ENCODE measurements at regions not wholly inside any gene's neighbourhood (a gene's known extent, or its start where the extent isn't known, plus 50 kb on each side); places are given as distances from the start of the nearest gene placed in this dataset.

DNA sequence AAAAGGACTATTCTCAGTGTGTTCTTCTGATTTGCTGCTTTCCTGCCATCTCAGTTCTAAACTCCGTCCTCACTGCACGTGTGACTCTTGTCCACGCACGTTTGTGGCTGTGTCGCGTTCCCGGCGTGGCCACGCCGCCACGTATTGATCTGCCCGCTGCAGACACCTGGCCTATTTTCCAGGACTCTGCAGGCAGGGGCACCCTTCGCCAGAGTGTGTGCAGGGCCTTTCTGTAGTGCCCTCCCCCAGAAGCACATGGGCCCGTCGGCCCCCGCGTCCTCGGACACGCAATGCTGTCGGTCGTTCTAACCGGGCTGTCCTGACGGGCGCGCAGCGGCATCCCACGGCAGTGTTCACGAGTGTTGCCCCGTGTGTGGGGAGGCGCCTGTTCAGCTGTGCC lies 87.6 kb downstream of the YTHDF1 start:
- POLR2A ChIA-PET: no interaction called here
- H4K20me1 ChIP-seq (ENCODE audit: control insufficient read depth, insufficient read depth, low read length, poor library complexity, severe bottlenecking): no peaks in the 10 kb centered on the region
- Mint-ChIP-seq H3K4me1 (no peaks in the 10 kb centered on the region), H3K4me3 (no peak overlapping the region), H3K9me3 (ENCODE audit: insufficient read depth) (no peaks in the 10 kb centered on the region), H3K27ac (no peak overlapping the region), H3K27me3 (peaks cover 16% of the 10 kb centered on the region)
- H3K4me3 ChIP-seq (ENCODE audit: control extremely low read depth in 1 of 5, extremely low read depth in 1 of 5, insufficient read depth in 1 of 5, low read depth in 2 of 5, low read length in 4 of 5): no peak overlapping the region
- H3K4me1 ChIP-seq (ENCODE audit: control insufficient read depth in 2 of 2, insufficient read depth in 2 of 2, low read length in 2 of 2): no peaks in the 10 kb centered on the region
- H3K9me3 ChIP-seq (ENCODE audit: control extremely low read depth in 1 of 3, control insufficient read depth in 2 of 3, insufficient read depth in 1 of 3, low read length in 2 of 3): peaks cover 0 to 4% (median 0%) of the 10 kb centered on the region in 3 donors
- H3K9ac ChIP-seq (ENCODE audit: low read length): no peak overlapping the region
- ATAC-seq (ENCODE audit: low read depth) (no peak), DNase-seq (no peak)
- 97% methylated on average over 30 of the region's 30 CpGs for WGBS (ENCODE audit: insufficient coverage)
- no peak overlapping the region for H3K4me2 ChIP-seq (replicated peaks; ENCODE audit: low read depth, low read length, poor library complexity, severe bottlenecking)
- no peak for TF ChIP-seq EZH2 (IDR thresholded peaks at IDR 0.05; ENCODE audit: borderline replicate concordance, insufficient read depth, low read depth, low read length, poor library complexity, severe bottlenecking)
- TF ChIP-seq, protein P1, sequence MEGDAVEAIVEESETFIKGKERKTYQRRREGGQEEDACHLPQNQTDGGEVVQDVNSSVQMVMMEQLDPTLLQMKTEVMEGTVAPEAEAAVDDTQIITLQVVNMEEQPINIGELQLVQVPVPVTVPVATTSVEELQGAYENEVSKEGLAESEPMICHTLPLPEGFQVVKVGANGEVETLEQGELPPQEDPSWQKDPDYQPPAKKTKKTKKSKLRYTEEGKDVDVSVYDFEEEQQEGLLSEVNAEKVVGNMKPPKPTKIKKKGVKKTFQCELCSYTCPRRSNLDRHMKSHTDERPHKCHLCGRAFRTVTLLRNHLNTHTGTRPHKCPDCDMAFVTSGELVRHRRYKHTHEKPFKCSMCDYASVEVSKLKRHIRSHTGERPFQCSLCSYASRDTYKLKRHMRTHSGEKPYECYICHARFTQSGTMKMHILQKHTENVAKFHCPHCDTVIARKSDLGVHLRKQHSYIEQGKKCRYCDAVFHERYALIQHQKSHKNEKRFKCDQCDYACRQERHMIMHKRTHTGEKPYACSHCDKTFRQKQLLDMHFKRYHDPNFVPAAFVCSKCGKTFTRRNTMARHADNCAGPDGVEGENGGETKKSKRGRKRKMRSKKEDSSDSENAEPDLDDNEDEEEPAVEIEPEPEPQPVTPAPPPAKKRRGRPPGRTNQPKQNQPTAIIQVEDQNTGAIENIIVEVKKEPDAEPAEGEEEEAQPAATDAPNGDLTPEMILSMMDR (IDR thresholded peaks at IDR 0.05): no peak
- intact Hi-C loops (cut with micrococcal nuclease): no loop called here
- CTCF ChIA-PET: no interaction called here
- no peaks in the 10 kb centered on the region for H3K36me3 ChIP-seq (replicated peaks in 1 of 2; ENCODE audit: control extremely low read depth in 1 of 2, control insufficient read depth in 1 of 2, extremely low read depth in 1 of 2, insufficient read depth in 2 of 2, low read length in 1 of 2)
- peaks cover 0 to 13% (median 0%) of the 10 kb centered on the region in 4 experiments for H3K27me3 ChIP-seq (replicated peaks in 1 of 4; ENCODE audit: control extremely low read depth in 1 of 4, control insufficient read depth in 3 of 4, insufficient read depth in 4 of 4, low read length in 3 of 4)
- no peak overlapping the region for H2AFZ ChIP-seq (ENCODE audit: insufficient read depth, low read depth, low read length, poor library complexity, severe bottlenecking)
- no peaks in the 10 kb centered on the region for H3K79me2 ChIP-seq (ENCODE audit: control insufficient read depth, insufficient read depth, low read length)
- no peak overlapping the region for H3K27ac ChIP-seq (ENCODE audit: low read length in 2 of 2)

DNA sequence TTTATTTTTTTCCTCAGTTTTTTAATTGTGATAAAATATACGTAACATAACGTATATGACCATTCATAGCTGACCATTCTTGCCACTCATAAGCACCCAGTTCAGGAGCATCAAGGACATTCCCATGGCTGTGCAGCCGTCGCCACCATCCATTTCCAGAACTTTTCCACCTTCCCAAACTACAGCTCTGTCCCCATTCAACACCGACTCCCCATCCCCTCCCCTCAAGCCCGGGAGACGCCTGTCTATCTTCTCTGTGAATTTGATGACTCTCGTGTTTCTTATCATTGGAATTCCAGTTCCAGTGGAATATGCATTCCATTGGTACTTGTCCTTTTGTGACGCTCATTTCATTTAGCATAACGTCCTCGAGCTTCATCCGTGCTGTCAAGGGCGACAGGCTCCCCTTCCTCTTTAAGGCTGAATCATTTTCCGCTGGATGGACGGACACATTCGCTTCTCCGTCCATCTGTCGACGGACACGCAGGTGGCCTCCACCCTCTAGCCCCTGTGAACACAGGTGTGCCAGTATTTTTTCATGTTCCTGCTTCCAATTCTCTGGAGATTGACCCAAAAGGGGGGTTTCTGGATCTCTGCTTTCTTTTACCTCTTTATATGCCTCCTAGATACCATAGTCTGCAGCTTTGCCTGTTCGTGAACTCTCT lies 88.1 kb downstream of the YTHDF1 start:
- ATAC-seq (ENCODE audit: low read depth): no peak

More for the DNA sequence above, 88.1 kb downstream of the YTHDF1 start:
- H3K4me2 ChIP-seq (replicated peaks; ENCODE audit: low read depth, low read length, poor library complexity, severe bottlenecking): no peak overlapping the region
- no peaks in the 10 kb centered on the region for H3K79me2 ChIP-seq (ENCODE audit: control insufficient read depth, insufficient read depth, low read length)
- H4K20me1 ChIP-seq (ENCODE audit: control insufficient read depth, insufficient read depth, low read length, poor library complexity, severe bottlenecking): no peaks in the 10 kb centered on the region
- peaks cover 0 to 13% (median 0%) of the 10 kb centered on the region in 4 experiments for H3K27me3 ChIP-seq (replicated peaks in 1 of 4; ENCODE audit: control extremely low read depth in 1 of 4, control insufficient read depth in 3 of 4, insufficient read depth in 4 of 4, low read length in 3 of 4)
- WGBS (ENCODE audit: insufficient coverage): 89% methylated on average over 21 of the region's 21 CpGs
- peaks cover 0 to 4% (median 0%) of the 10 kb centered on the region in 3 donors for H3K9me3 ChIP-seq (ENCODE audit: control extremely low read depth in 1 of 3, control insufficient read depth in 2 of 3, insufficient read depth in 1 of 3, low read length in 2 of 3)
- no peak overlapping the region for H2AFZ ChIP-seq (ENCODE audit: insufficient read depth, low read depth, low read length, poor library complexity, severe bottlenecking)
- ChIA-PET POLR2A (no interaction called here), CTCF (no interaction called here)
- Mint-ChIP-seq H3K4me3 (no peak overlapping the region), H3K27ac (no peak overlapping the region), H3K4me1 (no peaks in the 10 kb centered on the region), H3K9me3 (ENCODE audit: insufficient read depth) (no peaks in the 10 kb centered on the region), H3K27me3 (peaks cover 16% of the 10 kb centered on the region)
- H3K4me3 ChIP-seq (ENCODE audit: control extremely low read depth in 1 of 5, extremely low read depth in 1 of 5, insufficient read depth in 1 of 5, low read depth in 2 of 5, low read length in 4 of 5): no peak overlapping the region
- no peak overlapping the region for H3K9ac ChIP-seq (ENCODE audit: low read length)
- no peak overlapping the region for H3K27ac ChIP-seq (ENCODE audit: low read length in 2 of 2)
- DNase-seq: no peak
- H3K4me1 ChIP-seq (ENCODE audit: control insufficient read depth in 2 of 2, insufficient read depth in 2 of 2, low read length in 2 of 2): no peaks in the 10 kb centered on the region
- TF ChIP-seq EZH2 (IDR thresholded peaks at IDR 0.05; ENCODE audit: borderline replicate concordance, insufficient read depth, low read depth, low read length, poor library complexity, severe bottlenecking): no peak
- TF ChIP-seq, protein P1 (IDR thresholded peaks at IDR 0.05): no peak
- no peaks in the 10 kb centered on the region for H3K36me3 ChIP-seq (replicated peaks in 1 of 2; ENCODE audit: control extremely low read depth in 1 of 2, control insufficient read depth in 1 of 2, extremely low read depth in 1 of 2, insufficient read depth in 2 of 2, low read length in 1 of 2)
- intact Hi-C loops (cut with micrococcal nuclease): no loop called here

Measured in B cell (primary cell).